GM20000 (cell line): ENCODE measurements at regions not wholly inside any gene's neighbourhood (a gene's known extent, or its start where the extent isn't known, plus 50 kb on each side); places are given as distances from the start of the nearest gene placed in this dataset.
"Not testable (repeated sequence)": the region's sequence is repeated elsewhere in the genome, so short reads cannot be mapped to it uniquely, and the experiment has no call there.

Experiments used
- DNase-seq: peaks from one replicate; pipeline ENCODE4 v3.0.0; 2012; ENCODE audit warnings: low spot score
- TF ChIP-seq, protein P1 (sequence below): IDR thresholded peaks from 2 replicates; pipeline ENCODE4 v1.5.1; 2012; ENCODE audit warnings: mild to moderate bottlenecking, control low read depth; ENCODE audit errors: extremely low read depth, missing control alignments

DNA sequence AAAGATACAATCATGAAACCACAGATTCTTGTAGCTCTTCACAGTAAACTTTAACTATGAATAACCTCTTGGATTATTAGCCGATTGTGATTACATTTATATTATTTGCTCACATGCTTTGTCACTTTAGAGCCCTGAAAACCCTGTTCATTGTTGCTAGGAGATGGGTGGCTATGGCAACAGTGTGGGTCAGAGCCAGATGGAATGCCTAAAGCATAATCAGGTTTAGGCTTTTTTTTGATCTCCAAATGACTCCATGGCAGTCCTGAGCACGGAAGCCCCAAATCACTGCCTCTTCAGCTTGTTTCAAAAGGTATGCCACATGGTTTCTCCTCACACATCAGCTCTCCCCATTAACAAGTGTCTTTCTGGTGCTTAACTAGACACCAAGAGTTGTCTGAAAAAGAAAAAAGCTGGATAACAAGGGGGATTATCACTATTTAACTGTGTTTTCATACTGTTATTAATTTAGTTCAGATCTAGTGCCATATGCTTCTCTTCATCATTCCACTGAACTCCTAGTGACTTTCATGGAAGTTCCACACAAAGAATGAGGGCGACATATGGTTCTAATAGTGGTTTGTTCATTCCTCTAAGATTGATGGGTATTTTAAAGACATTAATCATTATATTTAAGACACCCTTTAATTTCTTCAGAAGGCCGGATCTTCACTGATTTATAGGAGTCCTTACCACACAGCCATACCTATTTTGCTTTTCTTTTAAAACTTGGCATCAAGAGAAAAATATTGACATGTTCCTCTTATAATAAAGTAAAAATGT is 88.8 kb upstream of the PAM start:
- DNase-seq: no peak
- TF ChIP-seq, protein P1, sequence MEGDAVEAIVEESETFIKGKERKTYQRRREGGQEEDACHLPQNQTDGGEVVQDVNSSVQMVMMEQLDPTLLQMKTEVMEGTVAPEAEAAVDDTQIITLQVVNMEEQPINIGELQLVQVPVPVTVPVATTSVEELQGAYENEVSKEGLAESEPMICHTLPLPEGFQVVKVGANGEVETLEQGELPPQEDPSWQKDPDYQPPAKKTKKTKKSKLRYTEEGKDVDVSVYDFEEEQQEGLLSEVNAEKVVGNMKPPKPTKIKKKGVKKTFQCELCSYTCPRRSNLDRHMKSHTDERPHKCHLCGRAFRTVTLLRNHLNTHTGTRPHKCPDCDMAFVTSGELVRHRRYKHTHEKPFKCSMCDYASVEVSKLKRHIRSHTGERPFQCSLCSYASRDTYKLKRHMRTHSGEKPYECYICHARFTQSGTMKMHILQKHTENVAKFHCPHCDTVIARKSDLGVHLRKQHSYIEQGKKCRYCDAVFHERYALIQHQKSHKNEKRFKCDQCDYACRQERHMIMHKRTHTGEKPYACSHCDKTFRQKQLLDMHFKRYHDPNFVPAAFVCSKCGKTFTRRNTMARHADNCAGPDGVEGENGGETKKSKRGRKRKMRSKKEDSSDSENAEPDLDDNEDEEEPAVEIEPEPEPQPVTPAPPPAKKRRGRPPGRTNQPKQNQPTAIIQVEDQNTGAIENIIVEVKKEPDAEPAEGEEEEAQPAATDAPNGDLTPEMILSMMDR: no peak

DNA sequence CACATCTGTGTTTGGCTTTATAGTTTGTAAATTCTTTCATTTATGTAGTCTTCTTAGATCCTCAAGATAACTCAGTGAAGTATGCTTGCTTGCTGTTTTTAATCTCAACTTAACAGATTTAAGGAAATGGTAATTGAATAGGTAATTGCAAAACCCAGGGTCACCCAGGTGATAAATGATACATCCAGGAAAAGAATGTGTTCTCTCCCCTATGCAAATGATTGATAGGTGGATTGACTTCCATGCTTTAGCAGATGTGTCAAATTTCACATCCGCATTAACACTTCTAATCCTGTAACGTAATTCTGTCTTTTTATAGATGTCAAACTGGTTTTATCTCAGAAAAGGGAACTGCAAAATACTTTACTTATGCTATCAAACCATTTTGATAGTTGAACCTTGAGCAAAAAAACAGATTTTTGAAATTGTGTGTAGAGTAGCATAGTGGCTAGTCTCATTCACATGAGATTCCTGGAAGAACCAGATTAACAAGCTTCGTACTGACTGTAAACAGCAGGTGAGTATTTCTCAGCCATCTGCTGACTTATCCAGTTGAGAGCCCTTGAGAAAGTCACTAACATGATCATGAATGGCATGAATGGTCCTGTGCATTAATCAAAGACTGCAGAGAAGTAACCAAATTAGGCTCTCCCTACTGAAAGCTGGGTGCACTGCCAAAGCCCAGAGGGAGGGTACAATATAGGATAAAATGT is 86.7 kb upstream of the PAM start:
- TF ChIP-seq, protein P1: no peak
- no peak for DNase-seq

DNA sequence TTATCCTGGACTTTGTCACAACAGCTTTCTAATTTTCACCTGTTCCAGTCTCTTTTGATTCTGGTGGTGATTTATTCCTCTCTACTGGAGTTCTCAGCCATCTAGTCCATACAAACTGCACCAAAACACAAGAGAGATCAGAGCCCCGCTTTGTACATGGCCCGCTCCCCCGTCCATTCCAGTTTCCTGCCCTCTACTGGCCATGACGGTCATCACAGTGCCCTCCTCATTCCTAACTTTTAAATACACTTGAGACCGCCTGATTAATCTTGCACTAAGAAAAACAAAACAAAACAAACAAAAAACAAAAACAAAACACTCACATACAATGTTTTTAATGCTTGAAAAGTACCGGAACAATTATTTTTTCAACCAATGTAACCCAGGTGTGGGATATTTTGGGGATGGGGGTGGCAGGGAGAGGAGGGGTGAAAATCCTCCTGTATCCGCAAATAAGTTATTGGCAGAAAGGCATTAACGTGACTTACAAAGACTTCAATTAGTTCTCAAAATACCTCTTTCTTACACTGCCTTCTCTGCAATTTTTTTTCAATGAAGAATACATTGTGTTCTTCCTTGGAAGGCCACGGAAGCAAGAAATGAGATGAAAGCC is 84.8 kb upstream of the PAM start:
- TF ChIP-seq, protein P1: peak; percentile 36
- peak; percentile 45 for DNase-seq

DNA sequence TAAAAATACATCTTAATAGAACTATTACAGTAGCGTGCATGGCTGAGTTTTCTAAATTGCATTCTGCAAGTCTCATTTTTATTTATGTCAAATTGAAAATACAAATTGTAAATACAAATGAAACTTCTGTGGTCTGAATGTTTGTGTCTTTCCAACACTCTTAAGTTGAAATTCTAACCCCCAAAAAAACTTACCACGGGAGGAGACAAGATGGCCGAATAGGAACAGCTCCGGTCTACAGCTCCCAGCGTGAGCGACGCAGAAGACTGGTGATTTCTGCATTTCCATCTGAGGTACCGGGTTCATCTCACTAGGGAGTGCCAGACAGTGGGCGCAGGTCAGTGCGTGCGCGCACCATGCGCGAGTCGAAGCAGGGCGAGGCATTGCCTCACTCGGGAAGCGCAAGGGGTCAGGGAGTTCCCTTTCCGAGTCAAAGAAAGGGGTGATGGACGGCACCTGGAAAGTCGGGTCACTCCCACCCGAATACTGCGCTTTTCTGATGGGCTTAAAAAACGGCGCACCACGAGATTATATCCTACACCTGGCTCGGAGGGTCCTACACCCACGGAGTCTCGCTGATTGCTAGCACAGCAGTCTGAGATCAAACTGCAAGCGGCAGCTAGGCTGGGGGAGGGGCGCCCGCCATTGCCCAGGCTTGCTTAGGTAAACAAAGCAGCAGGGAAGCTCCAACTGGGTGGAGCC is 83.9 kb upstream of the PAM start:
- not testable (repeated sequence) for DNase-seq

DNA sequence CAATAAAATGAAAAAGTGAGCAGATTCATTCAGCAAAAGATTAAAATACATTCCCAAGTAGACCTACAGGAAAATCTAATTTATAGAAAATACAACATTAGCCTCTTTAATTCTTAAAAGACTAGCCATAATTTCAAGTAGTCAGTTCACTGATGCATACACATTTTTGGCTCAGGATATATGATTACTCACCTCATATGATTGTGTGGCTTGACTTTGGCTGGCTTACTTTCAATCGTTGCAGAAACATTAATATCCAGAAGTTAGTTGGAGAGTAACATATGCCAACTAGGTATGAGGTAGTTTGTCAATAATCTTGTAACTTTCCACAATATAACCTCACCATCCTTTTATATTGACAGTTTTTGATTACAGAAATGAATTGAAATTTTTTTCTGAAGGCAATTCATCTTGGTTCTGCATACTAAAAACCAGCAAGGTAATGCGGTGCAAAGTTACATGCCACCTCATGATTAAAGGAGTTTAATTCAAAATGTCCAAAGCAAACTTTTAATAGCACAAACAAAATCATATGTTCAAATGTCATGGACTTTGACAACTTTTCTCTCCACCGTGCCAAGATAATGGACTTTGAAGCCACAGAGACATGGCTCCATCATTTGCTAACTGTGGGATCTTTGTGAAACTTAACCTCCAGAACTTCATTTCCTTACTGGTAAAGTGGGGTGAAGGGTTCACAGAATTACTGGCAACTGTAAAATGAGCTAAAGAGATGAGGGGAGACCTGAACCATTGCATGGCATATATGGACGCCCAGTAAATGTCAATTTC is 76.6 kb upstream of the PAM start:
- DNase-seq: no peak
- TF ChIP-seq, protein P1: no peak

DNA sequence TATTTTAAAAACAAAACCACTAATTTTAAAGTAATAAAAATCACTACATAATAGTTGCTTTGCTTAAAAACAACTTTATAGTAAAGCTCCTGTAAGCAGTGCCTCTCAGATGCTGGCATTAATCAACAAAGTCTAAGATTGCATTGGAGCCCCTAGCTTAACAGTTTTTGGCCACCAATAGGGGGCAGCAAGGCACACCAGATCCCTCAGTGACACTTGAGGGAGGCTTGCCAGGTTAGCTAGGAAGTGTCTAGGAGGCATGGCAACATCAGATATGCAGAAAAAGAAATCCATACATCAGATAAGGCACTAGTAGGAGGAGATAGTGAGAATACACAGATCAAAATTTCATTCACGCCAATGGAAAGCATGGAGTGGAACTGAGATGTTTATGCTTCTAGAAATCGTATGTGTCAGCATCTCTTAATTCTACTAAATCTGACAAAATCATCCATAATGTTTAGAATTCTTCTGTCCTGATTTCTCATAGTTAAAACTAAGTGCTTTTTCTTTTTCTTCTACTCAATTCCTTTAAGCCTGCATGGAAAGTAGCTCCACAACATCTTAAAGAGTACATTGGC is 73.6 kb upstream of the PAM start:
- DNase-seq: peak; percentile 68
- TF ChIP-seq, protein P1: peak; percentile 83
